H9 (cell line): ENCODE measurements at regions not wholly inside any gene's neighbourhood (a gene's known extent, or its start where the extent isn't known, plus 50 kb on each side); places are given as distances from the start of the nearest gene placed in this dataset.

Experiments
- DNase-seq: peaks from one replicate; pipeline ENCODE4 v3.0.0-alpha.2; 2017
- H2AFZ ChIP-seq: one replicate; pipeline ENCODE4 v1.6.1; 2013; ENCODE audit warnings: mild to moderate bottlenecking, low read length, control low read depth, moderate library complexity
- H2AK5ac ChIP-seq: 2 replicates; pipeline ENCODE4 v1.6.1; 2013; ENCODE audit warnings: low read length, control low read depth, mixed read lengths; ENCODE audit not compliant: insufficient read length
- H2BK120ac ChIP-seq: one replicate; pipeline ENCODE4 v1.6.1; 2013; ENCODE audit warnings: low read depth, mild to moderate bottlenecking, low read length, control low read depth, inconsistent platforms; ENCODE audit not compliant: poor library complexity, severe bottlenecking
- H2BK12ac ChIP-seq: 2 replicates; pipeline ENCODE4 v1.6.1; 2013; ENCODE audit warnings: low read length, control low read depth, mixed read lengths, low read depth; ENCODE audit not compliant: insufficient read length
- H2BK15ac ChIP-seq: 2 replicates; pipeline ENCODE4 v1.6.1; 2013; ENCODE audit warnings: low read depth, low read length, control low read depth
- H2BK20ac ChIP-seq: one replicate; pipeline ENCODE4 v1.6.1; 2013; ENCODE audit warnings: low read depth, mild to moderate bottlenecking, low read length, control low read depth, inconsistent platforms; ENCODE audit not compliant: poor library complexity, severe bottlenecking
- H2BK5ac ChIP-seq: 2 replicates; pipeline ENCODE4 v1.6.1; 2013; ENCODE audit warnings: low read length, control low read depth, mixed read lengths; ENCODE audit not compliant: insufficient read length
- H3K14ac ChIP-seq: 2 replicates; pipeline ENCODE4 v1.6.1; 2013; ENCODE audit warnings: low read length, control low read depth; ENCODE audit not compliant: insufficient read depth
- H3K18ac ChIP-seq: 2 replicates; pipeline ENCODE4 v1.6.1; 2013; ENCODE audit warnings: low read depth, mild to moderate bottlenecking, mixed read lengths, low read length, control low read depth; ENCODE audit not compliant: insufficient read length
- H3K23ac ChIP-seq: 2 replicates; pipeline ENCODE4 v1.6.1; 2013; ENCODE audit warnings: low read length, control low read depth, mixed read lengths, low read depth; ENCODE audit not compliant: insufficient read length
- H3K23me2 ChIP-seq: 2 replicates; pipeline ENCODE4 v1.6.1; 2013; ENCODE audit warnings: low read depth, mild to moderate bottlenecking, mixed read lengths, low read length, control low read depth; ENCODE audit not compliant: insufficient read length, poor library complexity, severe bottlenecking
- H3K27ac ChIP-seq: 2 replicates; pipeline ENCODE4 v1.5.1; 2013; ENCODE audit warnings: low read length, control low read depth, mixed read lengths, low read depth; ENCODE audit not compliant: insufficient read length
- H3K27me3 ChIP-seq: 2 replicates; pipeline ENCODE4 v1.6.1; 2013; ENCODE audit warnings: low read length, control low read depth, inconsistent platforms; ENCODE audit not compliant: insufficient read depth
- H3K4ac ChIP-seq: 2 replicates; pipeline ENCODE4 v1.6.1; 2013; ENCODE audit warnings: low read depth, mild to moderate bottlenecking, control low read depth, inconsistent platforms, low read length, moderate library complexity
- H3K4me1 ChIP-seq: 2 replicates; pipeline ENCODE4 v1.6.1; 2013; ENCODE audit warnings: low read length, control low read depth, inconsistent platforms; ENCODE audit not compliant: insufficient read depth
- H3K4me2 ChIP-seq: 2 replicates; pipeline ENCODE4 v1.6.1; 2013; ENCODE audit warnings: low read length, control low read depth, mixed read lengths; ENCODE audit not compliant: insufficient read length, insufficient read depth
- H3K56ac ChIP-seq: 2 replicates; pipeline ENCODE4 v1.6.1; 2013; ENCODE audit warnings: low read depth, mild to moderate bottlenecking, mixed read lengths, low read length, control low read depth; ENCODE audit not compliant: insufficient read length
- H3K79me1 ChIP-seq: 2 replicates; pipeline ENCODE4 v1.6.1; 2013; ENCODE audit warnings: low read depth, mild to moderate bottlenecking, moderate library complexity, low read length, control low read depth, inconsistent platforms; ENCODE audit not compliant: insufficient read depth, poor library complexity, severe bottlenecking
- H3K79me2 ChIP-seq: 2 replicates; pipeline ENCODE4 v1.6.1; 2013; ENCODE audit warnings: low read length, control low read depth, inconsistent platforms; ENCODE audit not compliant: insufficient read depth
- H3K9ac ChIP-seq: 2 replicates; pipeline ENCODE4 v1.6.1; 2013; ENCODE audit warnings: low read length, control low read depth, mixed read lengths; ENCODE audit not compliant: insufficient read length; ENCODE audit errors: extremely low read depth
- H3K9me3 ChIP-seq: one replicate; pipeline ENCODE4 v1.6.1; 2013; ENCODE audit warnings: low read depth, low read length, inconsistent platforms; ENCODE audit not compliant: control insufficient read depth
- H3T11ph ChIP-seq: one replicate; pipeline ENCODE4 v1.6.1; 2013; ENCODE audit warnings: mild to moderate bottlenecking, low read length, control low read depth, inconsistent platforms
- H4K20me1 ChIP-seq: one replicate; pipeline ENCODE4 v1.6.1; 2013; ENCODE audit not compliant: control insufficient read depth, insufficient read length, insufficient read depth
- H4K5ac ChIP-seq: 2 replicates; pipeline ENCODE4 v1.6.1; 2013; ENCODE audit warnings: low read depth, mild to moderate bottlenecking, mixed read lengths, low read length, control low read depth; ENCODE audit not compliant: insufficient read length
- H4K8ac ChIP-seq: replicated peaks from 2 replicates; pipeline ENCODE4 v1.6.1; 2013; ENCODE audit warnings: low read length, control low read depth, mixed read lengths, low read depth; ENCODE audit not compliant: insufficient read length
- H4K91ac ChIP-seq: 2 replicates; pipeline ENCODE4 v1.6.1; 2013; ENCODE audit warnings: low read depth, mild to moderate bottlenecking, moderate library complexity, mixed read lengths, low read length, control low read depth; ENCODE audit not compliant: insufficient read length
- H3K27ac Mint-ChIP-seq, 3 experiments: 2 replicates in 2 of 3; 3 replicates in 1 of 3; pipeline ENCODE4 v1.8.0; 2020 to 2021; ENCODE audit warnings: mixed read lengths in 3 of 3, mild to moderate bottlenecking in 1 of 3, moderate library complexity in 1 of 3
- H3K27me3 Mint-ChIP-seq: 2 replicates; pipeline ENCODE4 v1.8.0; 2021; ENCODE audit warnings: low read depth, mild to moderate bottlenecking, moderate library complexity, mixed read lengths
- H3K36me3 Mint-ChIP-seq, 3 experiments: 2 replicates in 2 of 3; 3 replicates in 1 of 3; pipeline ENCODE4 v1.8.0; 2020 to 2021; ENCODE audit warnings: low read depth in 3 of 3, mixed read lengths in 3 of 3; ENCODE audit not compliant: insufficient read depth in 1 of 3
- H3K4me1 Mint-ChIP-seq, 2 experiments: 2 replicates each; pipeline ENCODE4 v1.8.0; 2020; ENCODE audit warnings: mixed read lengths in 2 of 2
- H3K4me3 Mint-ChIP-seq, 2 experiments: 2 replicates in 1 of 2; 3 replicates in 1 of 2; pipeline ENCODE4 v1.8.0; 2020 to 2021; ENCODE audit warnings: mild to moderate bottlenecking in 2 of 2, mixed read lengths in 2 of 2, moderate library complexity in 1 of 2
- H3K9me3 Mint-ChIP-seq, 2 experiments: 2 replicates in 1 of 2; 3 replicates in 1 of 2; pipeline ENCODE4 v1.8.0; 2020; ENCODE audit warnings: mild to moderate bottlenecking in 2 of 2, mixed read lengths in 2 of 2, moderate library complexity in 1 of 2
- CTCF ChIP-seq: fragments of 200-600 bp; sonication (generic); conservative IDR thresholded peaks from 3 replicates; pipeline ENCODE4 v1.8.0; 2021; ENCODE audit warnings: antibody characterized with exemption, mild to moderate bottlenecking
- WGBS: extraction: QIAGEN DNeasy Blood & Tissue Kit; methylation state at CpG from one replicate; pipeline ENCODE4 v1.1.7; 2013; ENCODE audit warnings: missing lambda C conversion rate, low lambda C conversion rate, mixed read lengths; ENCODE audit not compliant: insufficient read length; ENCODE audit errors: extremely low coverage; 5-methylcytosine and 5-hydroxymethylcytosine counted together

- Histone ChIP-seq H4K5ac (no peak overlapping the region), H3K14ac (no peak overlapping the region; the same call in 1 of the 2 replicates), H3T11ph (no peak overlapping the region), H3K79me2 (no peaks in the 10 kb centered on the region), H4K91ac (no peak overlapping the region), H2BK12ac (no peak overlapping the region), H4K8ac (no peak overlapping the region), H3K27me3 (no peaks in the 10 kb centered on the region), H3K4ac (no peak overlapping the region), H3K56ac (no peak overlapping the region), H2BK120ac (no peak overlapping the region), H2BK20ac (no peak overlapping the region), H2AK5ac (no peak overlapping the region), H3K18ac (no peak overlapping the region), H3K79me1 (no peaks in the 10 kb centered on the region), H2BK15ac (no peak overlapping the region), H3K9me3 (no peaks in the 10 kb centered on the region), H2AFZ (no peak overlapping the region), H3K23me2 (peaks cover 2% of the 10 kb centered on the region), H3K4me2 (no peak overlapping the region), H3K27ac (no peak overlapping the region), H4K20me1 (no peaks in the 10 kb centered on the region), H3K23ac (no peak overlapping the region), H2BK5ac (no peak overlapping the region), H3K9ac (no peak overlapping the region), H3K4me1 (no peaks in the 10 kb centered on the region)
- DNase-seq: no peak
- Mint-ChIP-seq H3K9me3 (peaks cover 3 to 4% of the 10 kb centered on the region in 2 experiments; a peak in 4 of 5 replicates), H3K4me3 (no peak overlapping the region), H3K27ac (no peak overlapping the region), H3K4me1 (no peaks in the 10 kb centered on the region), H3K27me3 (peaks cover 10% of the 10 kb centered on the region), H3K36me3 (peaks cover 0 to 3% (median 0%) of the 10 kb centered on the region in 3 experiments; a peak in 4 of 7 replicates)
- WGBS: no CpG with 5 or more reads among the region's 4 CpGs
- TF ChIP-seq CTCF: no peak
Observed at GRCh38 chr6:169885831-169886230, 134.4 kb downstream of the ERMARD start.
